NCI-H1105 (cell line): ENCODE measurements at regions not wholly inside any gene's neighbourhood (a gene's known extent, or its start where the extent isn't known, plus 50 kb on each side); places are given as distances from the start of the nearest gene placed in this dataset.
A peak's percentile ranks its signal among the peaks of the same experiment; 100 is the strongest.

Source experiments
- DNase-seq: peaks from one replicate; lab custom pipeline; 2025; lab: John Stamatoyannopoulos, UW

DNA sequence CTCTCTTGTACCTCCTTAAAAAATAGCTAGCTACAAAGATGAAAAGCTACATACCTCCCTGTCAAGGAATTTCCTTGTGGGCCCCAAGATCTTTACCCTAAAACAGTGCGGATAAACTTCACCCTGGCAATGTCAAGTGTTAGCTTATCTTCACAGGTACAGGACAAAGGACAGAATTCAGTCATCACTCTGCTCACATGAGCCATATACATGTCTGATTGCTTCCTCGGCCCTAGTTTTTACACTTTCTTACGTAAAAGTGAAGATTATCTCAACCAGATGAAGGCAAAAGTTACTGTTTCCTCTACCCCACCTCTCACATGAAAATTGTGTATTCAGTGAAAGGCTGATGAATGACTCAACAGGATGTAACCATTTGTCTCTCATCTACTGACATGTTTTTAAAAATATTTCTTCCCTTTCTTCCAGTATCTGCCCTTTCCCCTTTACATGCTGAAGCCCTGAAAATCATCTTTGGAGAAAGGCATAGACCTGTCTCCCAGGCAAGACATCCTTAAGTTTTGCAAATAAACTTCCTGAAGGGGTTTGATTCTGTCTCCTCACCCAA lies 890.1 kb downstream of the GALC start:
- no peak for DNase-seq

DNA sequence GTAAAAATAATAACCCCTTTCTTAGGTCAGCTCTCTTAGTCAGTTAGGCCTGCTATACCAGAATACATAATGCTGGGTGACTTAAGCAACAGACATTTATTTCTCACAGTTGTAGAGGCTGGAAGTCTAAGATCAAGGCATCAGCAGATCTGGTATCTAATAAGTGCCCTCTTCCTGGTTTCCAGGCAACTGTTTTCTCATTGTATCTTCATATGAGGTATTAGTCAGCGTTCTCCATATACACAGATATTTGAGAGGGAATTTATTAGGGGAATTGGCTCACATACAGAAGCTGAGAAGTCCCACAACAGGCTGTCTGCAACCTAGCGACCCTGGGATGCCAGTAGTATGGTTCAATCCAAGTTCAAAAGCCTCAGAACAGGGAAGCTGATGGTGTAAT lies 896.0 kb downstream of the GALC start:
- no peak for DNase-seq

DNA sequence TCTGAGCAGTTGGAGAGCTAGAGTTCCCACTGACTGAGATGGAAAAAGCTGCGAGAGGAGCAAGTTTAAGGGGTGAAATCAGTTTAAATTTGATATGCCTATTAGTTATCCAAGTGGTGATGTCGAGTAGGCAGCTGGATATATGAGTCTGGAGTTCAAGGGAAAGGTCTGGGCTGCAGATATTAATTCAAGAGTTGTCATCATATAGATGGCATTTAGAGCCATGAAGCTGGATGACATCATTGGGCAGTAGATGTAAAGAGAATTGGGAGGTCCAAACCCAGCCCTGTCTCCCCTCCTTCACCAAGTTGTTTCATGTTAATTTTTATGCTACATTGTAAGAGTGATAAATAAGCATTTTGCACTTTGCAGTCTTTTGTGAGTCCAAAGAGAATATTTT lies 898.1 kb downstream of the GALC start:
- no peak for DNase-seq

DNA sequence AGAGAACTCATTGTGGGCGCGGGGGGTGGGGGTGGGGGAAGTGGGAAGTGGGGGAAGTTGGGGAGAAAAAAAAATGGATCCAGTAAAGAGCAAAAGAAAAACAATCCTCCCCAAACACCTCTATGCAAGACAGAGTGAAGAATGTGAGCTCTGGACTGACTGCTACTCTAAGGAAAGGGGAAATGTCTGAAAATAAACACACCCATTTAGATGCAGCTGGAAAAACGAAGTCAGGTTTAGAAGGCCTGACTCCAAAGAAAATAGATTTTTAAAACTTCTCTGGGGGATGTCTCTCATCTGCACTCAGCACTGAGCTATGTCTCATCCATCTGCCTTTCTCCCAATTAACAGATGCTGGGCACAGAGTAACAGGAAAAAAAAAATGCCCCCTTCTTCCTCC lies 904.4 kb downstream of the GALC start:
- DNase-seq = no peak

DNA sequence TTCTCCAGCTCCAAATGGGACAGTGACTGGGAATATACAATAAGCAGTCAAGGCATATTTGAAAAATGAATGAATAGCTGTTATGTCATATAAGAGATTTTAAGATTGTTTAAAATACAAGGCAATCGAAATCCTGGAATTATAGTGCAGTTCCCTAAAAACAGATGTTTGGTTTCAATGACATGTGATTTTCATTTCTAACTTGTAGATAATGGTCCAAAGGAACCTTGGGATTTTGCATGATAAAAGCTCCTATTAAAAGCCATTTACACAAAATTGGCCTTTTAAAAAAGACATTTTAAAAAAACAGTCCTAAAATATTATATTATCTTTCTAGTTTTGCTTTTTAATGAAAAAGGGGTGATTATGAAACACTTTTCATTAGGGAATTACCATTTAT lies 905.1 kb downstream of the GALC start:
- no peak for DNase-seq

DNA sequence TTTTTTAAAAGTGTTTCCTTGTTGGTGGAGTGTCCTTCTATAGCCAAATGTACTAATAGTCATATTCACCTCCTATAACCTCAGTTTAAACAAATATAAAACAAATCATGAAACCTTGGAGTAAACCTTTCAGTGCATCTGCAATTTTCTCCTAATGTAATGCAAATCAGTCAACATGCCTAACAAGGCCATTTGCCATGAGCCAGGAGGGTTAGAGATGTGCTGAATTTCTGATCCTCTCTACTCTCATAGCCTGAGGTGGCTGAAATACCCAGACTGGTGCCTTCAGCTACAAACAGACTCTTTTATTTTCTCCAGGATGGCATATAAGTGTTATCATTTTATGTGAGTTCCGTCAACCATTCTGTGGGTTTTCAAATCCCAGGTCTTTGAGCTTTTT lies 908.1 kb downstream of the GALC start:
- no peak for DNase-seq

DNA sequence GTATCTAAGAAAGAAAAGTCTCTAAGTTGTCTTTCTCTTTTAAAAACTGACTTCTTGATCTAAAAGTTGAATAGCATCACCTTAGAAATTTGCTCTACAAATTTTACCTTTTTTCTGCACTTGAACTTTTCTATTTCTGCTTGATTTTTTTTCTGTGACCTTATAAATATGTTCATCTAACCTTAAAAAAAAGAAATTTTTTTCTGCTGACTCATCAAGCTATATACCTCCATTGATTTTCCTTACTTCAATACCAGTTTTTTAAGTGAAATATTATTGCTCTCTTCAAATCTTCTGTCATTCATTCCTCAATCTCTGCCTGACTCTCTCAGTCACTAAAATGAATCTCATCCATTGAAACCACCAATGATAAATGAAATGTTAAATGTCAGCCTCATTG lies 910.1 kb downstream of the GALC start:
- no peak for DNase-seq

DNA sequence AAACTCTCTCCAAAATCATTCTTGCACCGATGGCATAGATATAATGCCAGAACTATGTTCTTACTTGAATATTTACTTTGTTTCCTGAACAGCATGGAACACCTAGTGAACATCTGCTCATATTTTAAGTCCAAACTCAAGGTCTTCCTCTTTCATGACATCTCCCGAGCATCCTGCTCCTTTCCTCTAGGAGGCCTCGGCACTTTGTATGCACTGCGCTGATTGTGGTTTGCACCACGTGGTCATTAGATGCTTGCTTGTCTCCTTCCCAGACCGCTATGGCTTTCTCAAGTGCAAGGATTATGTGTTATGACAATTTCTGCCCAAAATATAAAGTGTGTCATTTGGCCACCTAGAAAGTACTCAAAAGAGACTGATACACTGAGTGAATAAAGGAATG lies 912.0 kb downstream of the GALC start:
- DNase-seq = no peak

DNA sequence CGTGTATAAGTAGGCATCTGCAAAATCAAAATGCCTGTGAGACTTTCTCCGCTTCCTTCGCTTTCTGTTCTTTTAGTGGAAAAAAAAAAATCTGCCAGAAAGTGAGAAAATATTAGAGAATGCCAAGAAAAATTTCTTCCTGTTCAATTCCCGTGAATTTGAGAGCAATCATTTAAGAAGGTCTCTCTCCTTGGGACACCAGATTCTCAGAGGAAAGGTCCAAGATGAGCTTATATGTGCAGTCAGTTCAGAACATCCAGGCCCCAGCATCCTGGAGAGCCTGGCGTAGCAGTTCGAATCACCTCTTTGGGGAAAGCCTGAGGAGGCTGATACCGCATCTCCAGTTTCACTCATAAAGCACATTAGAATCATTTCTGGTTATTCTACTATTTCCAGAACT lies 912.8 kb downstream of the GALC start:
- no peak for DNase-seq

DNA sequence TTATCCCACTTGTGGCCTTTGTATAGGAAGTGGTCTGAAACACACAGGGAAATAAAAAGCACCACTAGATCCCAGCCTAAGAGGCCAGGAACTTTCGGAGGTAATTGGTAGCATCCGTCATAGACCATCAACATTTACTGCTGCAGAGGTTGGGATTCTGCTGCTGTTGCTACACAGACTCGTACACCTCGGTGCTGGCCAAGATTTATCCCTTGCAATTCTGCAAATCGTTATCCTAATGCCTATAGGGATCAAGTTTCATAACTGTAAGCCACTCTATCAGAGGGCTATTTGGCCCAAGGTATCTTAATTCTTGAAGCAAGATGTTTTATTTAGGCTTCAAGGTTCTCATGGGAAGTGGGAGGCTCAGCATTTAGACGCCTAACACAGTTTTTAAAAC lies 913.6 kb downstream of the GALC start:
- peak; percentile 90 for DNase-seq

DNA sequence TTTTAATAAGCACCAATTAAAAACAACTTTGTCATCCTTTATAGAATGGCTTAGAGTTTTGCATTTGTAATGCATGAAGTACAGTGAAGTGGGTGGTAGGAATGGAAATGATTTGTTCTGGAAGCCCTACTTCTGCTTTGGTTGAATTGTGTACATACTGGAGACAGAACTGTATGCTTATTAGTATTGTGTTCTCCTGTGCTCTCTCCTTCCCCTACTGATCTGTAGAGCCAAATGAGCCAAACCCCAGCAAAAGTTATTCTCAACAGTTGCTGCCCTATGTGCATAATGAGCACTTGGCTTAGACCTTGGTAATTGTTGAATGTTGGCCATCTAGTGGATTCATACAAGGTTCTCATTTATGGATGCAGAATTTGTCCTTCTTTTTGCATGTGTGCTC lies 916.1 kb downstream of the GALC start:
- no peak for DNase-seq

DNA sequence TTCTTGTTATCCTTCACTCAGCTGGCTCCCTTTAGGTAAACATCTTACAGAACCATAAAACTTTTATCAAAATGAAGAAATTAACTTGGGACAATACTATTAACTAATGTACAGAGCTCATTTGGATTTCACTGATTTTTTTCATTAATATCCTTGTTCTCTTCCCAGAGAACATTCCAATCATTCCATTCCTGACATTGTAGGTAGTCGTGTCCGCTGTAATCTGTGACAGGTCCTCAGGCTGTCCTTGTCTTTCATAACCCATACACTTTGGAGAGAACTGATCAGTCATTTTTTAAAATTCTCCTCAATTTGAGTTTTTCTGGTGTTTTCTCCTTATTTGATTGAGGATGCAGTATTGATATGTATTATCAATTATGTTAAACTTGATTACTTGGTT lies 916.8 kb downstream of the GALC start:
- no peak for DNase-seq

DNA sequence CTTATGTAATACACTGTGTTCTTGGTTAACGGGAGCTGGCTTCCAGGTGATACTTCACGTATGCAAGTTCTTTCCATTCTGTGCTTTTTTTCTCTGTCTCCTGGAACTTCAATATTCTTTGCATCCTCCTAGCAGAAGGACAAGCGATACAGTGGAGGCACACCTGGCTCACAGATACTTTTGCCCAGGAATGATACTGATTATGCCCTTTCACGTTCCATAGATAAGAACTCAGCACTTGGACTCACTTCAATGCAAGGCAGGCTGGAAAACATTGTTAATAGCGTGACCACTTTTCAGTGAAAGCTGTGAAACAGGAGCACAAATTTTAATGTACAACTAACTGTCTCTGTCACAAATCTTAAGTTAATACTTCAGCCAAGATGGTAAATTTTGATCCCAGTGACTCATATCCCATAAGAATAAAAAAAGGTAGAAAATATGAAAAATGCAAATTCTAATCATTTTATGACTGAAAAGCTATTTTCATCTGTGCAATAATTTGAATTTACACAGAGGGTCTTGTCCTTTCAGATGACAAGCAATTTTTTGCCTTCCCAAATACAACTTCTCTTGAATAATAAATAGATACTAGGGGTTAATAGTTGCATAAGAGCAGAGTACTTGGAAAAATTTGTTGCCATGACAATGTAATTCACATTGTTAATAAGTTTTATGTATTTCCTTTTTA lies 919.0 kb downstream of the GALC start:
- no peak for DNase-seq

DNA sequence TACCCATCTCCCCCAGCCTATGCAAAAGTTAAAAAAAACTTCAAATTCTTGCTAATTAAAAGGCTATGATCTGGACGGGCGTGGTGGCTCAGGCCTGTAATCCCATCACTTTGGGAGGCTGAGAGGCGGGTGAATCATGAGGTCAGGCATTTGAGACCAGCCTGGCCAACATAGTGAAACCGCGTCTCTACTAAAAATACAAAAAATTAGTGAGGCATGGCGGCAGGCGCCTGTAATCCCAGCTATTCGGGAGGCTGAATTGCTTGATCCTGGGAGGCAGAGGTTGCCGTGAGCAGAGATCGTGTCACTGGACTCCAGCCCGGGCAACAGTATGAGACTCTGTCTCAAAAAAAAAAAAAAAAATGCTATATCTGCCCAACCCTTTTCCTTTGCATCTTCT lies 925.4 kb downstream of the GALC start:
- no peak for DNase-seq

DNA sequence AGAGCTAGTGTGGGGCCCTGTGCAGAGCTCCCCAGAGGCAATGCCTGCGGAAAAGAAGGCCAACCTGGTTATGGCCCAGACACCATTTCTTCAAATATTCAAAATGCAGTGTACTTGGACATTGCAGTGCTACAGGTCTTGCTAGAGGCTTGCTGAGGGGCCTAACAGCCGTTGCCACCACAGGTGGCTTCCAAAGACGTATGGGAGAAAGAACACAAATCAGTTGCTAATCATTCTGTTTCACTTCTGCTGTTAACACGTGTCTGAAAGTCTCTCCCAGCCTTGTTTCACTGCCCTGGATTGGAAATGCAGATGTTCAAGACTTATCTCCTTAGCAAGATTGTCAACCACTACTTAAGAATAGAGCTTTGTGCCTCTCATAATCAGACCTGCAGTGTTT lies 925.9 kb downstream of the GALC start:
- no peak for DNase-seq

DNA sequence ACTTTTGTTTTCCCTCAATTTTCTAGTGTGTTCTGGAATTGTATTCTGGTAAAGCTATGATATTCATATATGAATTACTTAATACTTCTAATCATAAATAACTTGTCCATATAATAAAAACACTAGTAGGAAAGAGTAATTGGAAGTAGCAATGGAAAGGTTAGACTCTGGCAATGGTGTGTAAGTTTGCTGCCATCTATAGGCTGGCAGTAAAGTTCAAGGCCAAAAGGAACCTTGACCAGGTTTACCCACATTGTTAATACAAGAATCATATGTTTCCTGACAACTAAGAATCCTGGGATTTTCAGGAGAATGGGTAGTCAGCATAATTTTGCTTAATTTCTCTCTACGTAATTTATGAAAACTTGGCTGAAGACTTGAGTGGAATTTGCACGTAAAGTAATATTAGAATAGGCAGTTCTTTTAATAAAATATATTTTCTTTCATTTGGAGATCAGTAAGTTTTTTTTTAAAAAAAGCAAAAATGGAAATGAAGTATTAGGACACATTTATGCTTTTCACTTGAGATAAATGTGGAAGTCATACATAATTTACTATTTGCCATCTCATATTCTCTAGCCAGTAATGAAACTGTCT lies 926.7 kb downstream of the GALC start:
- no peak for DNase-seq

DNA sequence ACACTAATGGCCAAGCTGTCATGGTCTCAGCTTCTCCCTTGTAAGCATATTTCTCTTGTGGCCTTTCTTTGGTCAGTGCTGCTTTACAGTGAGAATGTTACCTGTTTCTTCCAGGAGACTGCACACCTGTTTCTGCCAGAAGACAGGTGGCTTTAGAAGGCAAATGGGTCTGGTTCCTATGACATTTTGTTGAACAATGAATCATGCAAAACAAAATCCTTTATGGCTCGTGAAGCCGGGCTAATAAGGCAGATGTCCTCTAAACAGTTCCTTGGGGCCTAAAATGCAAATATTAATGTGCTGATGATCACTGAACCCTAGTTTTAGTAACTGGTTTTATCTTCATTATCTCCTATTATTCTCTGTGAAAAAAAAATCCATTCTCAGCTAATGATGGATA lies 927.6 kb downstream of the GALC start:
- no peak for DNase-seq

DNA sequence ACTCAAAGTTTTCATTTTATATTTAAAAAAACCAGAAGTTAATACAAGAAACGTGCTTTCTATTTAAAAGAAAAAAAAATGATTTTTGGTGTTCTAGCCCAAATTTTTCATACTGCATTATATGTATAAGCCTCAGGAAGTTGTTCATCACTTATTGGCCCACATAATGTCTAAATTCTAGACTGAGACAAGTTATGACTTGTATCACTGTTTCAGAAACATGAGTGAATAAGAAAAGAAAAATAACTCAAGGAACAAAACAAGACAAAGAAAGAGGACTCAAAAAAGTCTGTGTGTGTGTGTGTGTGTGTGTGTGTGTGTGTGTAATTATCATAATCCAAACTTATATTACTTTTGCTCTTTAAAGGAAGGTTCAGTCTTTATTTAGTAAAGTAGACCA lies 929.8 kb downstream of the GALC start:
- DNase-seq = no peak

DNA sequence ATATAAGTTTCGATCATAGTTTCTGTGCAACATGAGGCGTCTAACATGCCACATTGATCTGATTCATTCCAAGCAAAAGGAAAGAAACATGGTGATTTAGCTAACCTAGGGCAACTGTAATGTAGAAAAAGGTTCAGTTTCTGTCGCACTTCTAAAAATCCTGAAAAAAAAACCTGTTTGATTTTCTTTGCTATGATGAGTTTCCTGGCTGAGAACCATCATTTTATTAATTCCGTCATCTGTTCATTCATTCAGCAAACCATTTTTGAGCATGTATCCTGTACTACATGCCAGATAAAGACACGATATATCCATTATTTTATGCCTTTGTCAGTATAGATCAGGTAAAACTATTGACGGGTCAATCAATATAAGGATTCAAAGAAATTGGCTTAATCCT lies 932.6 kb downstream of the GALC start:
- no peak for DNase-seq

DNA sequence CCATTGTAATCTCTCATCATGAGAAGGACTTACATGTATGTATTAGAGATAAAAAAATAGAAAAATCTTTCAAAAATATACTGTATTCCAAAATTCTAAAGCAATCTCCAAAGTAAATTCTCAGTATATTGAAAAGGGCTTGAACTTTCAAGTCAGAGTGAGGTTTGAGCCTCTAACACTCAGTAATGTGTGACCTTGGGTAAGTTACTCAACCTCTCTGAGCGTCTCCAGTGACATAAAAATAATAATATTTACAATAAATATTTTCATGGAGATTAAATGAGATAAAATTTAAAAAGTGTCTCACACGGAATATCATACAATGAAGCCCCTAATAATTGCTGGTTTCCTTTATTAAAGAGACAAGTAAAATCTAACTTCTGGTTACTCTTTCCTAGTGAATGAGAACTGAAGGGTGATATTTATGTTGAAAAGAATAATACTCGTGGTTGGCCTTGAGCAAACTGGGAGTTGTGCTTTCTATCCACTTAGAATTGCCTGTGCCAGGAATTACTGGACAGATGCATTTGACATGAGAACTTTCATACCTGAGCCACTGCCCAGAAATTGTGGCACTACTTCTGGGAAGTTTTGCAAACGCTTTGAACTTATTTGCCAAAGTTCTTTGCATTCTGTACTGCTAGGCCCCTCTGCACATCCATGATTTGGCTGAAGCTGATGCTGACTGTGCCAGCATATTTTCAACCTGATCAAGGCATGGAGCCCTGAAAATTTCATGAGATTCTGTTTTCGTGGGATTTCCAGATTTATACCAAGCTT lies 933.7 kb downstream of the GALC start:
- DNase-seq = no peak

DNA sequence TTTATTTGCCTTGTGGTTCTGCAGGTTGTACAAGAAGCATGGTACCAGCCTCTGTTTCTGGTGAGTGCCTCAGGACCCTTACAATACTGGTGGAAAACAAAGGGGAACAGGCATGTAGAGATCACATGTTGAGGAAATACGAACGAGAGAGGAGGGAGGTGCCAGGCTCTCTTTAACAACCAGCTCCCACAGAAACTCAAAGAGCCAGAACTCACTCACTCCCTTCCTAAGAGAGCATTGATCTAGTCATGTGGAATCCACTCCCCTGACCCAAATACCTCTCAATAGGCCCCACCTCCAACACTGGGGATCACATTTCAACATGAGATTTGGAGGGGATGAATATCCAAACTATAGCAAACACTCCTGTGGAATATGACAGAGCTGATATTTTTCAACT lies 938.0 kb downstream of the GALC start:
- DNase-seq = no peak

DNA sequence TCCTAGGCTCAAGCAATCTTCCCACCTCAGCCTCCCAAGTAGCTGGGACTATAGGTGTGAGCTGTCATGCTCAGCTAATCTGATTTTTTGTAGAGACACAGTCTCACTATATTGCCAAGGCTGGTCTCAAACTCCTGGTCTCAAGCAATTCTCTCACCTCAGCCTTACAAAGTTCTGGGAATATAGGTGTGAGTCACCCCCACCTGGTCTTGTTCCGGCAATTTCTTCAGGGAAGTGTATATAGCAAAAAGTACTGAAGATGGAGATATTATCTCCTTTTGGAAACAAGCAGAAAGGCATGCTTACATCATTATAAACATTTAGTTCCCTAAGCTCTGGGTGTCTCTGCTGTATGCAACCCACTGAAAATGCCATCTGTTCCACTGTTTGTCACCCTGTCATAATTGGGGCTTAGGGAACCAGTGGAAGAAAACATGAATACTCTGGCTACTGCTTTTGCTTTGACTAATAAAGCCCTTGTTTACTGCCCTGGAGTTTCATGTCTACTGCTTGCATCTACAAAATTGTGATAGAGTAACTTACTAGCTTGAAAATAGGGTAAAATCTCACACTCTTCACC lies 940.2 kb downstream of the GALC start:
- DNase-seq = no peak

DNA sequence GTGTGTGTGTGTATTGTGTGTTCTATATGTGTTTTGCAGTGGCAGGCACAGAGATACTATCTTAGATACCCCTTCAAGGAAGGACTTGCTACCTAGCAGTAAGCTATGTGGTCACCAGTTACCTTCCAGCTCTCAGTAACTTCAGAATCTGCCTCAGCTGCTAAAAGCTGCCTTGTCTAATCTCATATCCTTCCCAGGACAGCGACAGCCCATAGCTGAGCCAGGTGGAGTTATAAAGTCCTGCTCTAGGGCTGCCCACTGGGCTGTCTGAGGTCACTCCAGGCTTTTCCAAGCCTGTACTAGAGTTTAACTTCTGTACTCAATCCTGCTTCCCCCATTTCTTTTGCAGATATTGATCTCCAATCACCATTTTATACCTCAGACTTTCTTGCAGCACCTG lies 942.6 kb downstream of the GALC start:
- DNase-seq = no peak
